ENCODE measurements at regions not wholly inside any gene's neighbourhood (a gene's known extent, or its start where the extent isn't known, plus 50 kb on each side); places are given as distances from the start of the nearest gene placed in this dataset.
"Not testable (repeated sequence)": the region's sequence is repeated elsewhere in the genome, so short reads cannot be mapped to it uniquely, and the experiment has no call there.

- Mint-ChIP-seq H3K27ac (no peak overlapping the region), H3K9me3 (peaks cover 6% of the 10 kb centered on the region), H3K4me3 (no peak overlapping the region), H3K36me3 (ENCODE audit: low read depth) (no peaks in the 10 kb centered on the region), H3K4me1 (ENCODE audit: low read depth) (no peaks in the 10 kb centered on the region), H3K27me3 (no peaks in the 10 kb centered on the region)
- no peak for DNase-seq
Observed at GRCh38 chr11:38538866-38539680, 1941.0 kb upstream of the RAG2 start.

- Mint-ChIP-seq H3K4me1 (ENCODE audit: low read depth) (no peaks in the 10 kb centered on the region), H3K36me3 (ENCODE audit: low read depth) (no peaks in the 10 kb centered on the region), H3K4me3 (no peak overlapping the region), H3K9me3 (peaks cover 25% of the 10 kb centered on the region), H3K27me3 (no peaks in the 10 kb centered on the region), H3K27ac (no peak overlapping the region)
- no peak for DNase-seq
Observed at GRCh38 chr11:38530226-38530625, 1932.2 kb upstream of the RAG2 start.

- Mint-ChIP-seq H3K9me3 (peaks cover 24% of the 10 kb centered on the region), H3K36me3 (ENCODE audit: low read depth) (no peaks in the 10 kb centered on the region)
Observed at GRCh38 chr11:38524945-38525344, 1926.9 kb upstream of the RAG2 start.

GRCh38 chr11:38517991-38518390 lies 1920.0 kb upstream of the RAG2 start:
- Mint-ChIP-seq H3K36me3 (ENCODE audit: low read depth) (no peaks in the 10 kb centered on the region), H3K4me3 (no peak overlapping the region), H3K9me3 (peaks cover 24% of the 10 kb centered on the region), H3K27me3 (no peaks in the 10 kb centered on the region), H3K4me1 (ENCODE audit: low read depth) (no peaks in the 10 kb centered on the region), H3K27ac (no peak overlapping the region)
- no peak for DNase-seq

More at GRCh38 chr11:38524945-38525344, 1926.9 kb upstream of the RAG2 start:
- no peak for DNase-seq
- no peaks in the 10 kb centered on the region for H3K4me1 Mint-ChIP-seq (ENCODE audit: low read depth)
- H3K27ac Mint-ChIP-seq = no peak overlapping the region
- H3K4me3 Mint-ChIP-seq = no peak overlapping the region
- H3K27me3 Mint-ChIP-seq = no peaks in the 10 kb centered on the region

GRCh38 chr11:38512830-38513229 lies 1914.8 kb upstream of the RAG2 start:
- peaks cover 21% of the 10 kb centered on the region for H3K9me3 Mint-ChIP-seq
- H3K27ac Mint-ChIP-seq; H3K27me3 Mint-ChIP-seq; H3K36me3 Mint-ChIP-seq (ENCODE audit: low read depth); DNase-seq; H3K4me3 Mint-ChIP-seq; H3K4me1 Mint-ChIP-seq (ENCODE audit: low read depth): not testable (repeated sequence)

- no peak for DNase-seq
- Mint-ChIP-seq H3K36me3 (ENCODE audit: low read depth) (no peaks in the 10 kb centered on the region), H3K27ac (no peak overlapping the region), H3K4me1 (ENCODE audit: low read depth) (no peaks in the 10 kb centered on the region), H3K27me3 (no peaks in the 10 kb centered on the region), H3K4me3 (no peak overlapping the region), H3K9me3 (peaks cover 15% of the 10 kb centered on the region)
Observed at GRCh38 chr11:38510041-38510440, 1912.0 kb upstream of the RAG2 start.

GRCh38 chr11:38503876-38504275 lies 1905.8 kb upstream of the RAG2 start:
- no peaks in the 10 kb centered on the region for H3K36me3 Mint-ChIP-seq (ENCODE audit: low read depth)
- DNase-seq = no peak
- H3K27me3 Mint-ChIP-seq = no peaks in the 10 kb centered on the region
- H3K9me3 Mint-ChIP-seq = peaks cover 16% of the 10 kb centered on the region
- H3K27ac Mint-ChIP-seq = no peak overlapping the region
- H3K4me3 Mint-ChIP-seq = no peak overlapping the region
- H3K4me1 Mint-ChIP-seq (ENCODE audit: low read depth) = no peaks in the 10 kb centered on the region

- no peaks in the 10 kb centered on the region for H3K4me1 Mint-ChIP-seq (ENCODE audit: low read depth)
- no peak for DNase-seq
- no peak overlapping the region for H3K4me3 Mint-ChIP-seq
- H3K36me3 Mint-ChIP-seq (ENCODE audit: low read depth) = no peaks in the 10 kb centered on the region
- no peaks in the 10 kb centered on the region for H3K27me3 Mint-ChIP-seq
- H3K27ac Mint-ChIP-seq = no peak overlapping the region
- H3K9me3 Mint-ChIP-seq = peaks cover 9% of the 10 kb centered on the region
Observed at GRCh38 chr11:38498721-38499120, 1900.7 kb upstream of the RAG2 start.

- H3K36me3 Mint-ChIP-seq (ENCODE audit: low read depth) = no peaks in the 10 kb centered on the region
Observed at GRCh38 chr11:38491986-38492385, 1894.0 kb upstream of the RAG2 start.

GRCh38 chr11:38481391-38481790 lies 1883.4 kb upstream of the RAG2 start:
- Mint-ChIP-seq H3K4me3 (no peak overlapping the region), H3K36me3 (ENCODE audit: low read depth) (no peaks in the 10 kb centered on the region), H3K9me3 (peaks cover 14% of the 10 kb centered on the region), H3K27me3 (no peaks in the 10 kb centered on the region), H3K4me1 (ENCODE audit: low read depth) (no peaks in the 10 kb centered on the region), H3K27ac (no peak overlapping the region)
- no peak for DNase-seq

More at GRCh38 chr11:38491986-38492385, 1894.0 kb upstream of the RAG2 start:
- Mint-ChIP-seq H3K4me3 (no peak overlapping the region), H3K9me3 (peaks cover 15% of the 10 kb centered on the region), H3K4me1 (ENCODE audit: low read depth) (no peaks in the 10 kb centered on the region), H3K27me3 (no peaks in the 10 kb centered on the region), H3K27ac (no peak overlapping the region)
- DNase-seq = no peak

- Mint-ChIP-seq H3K27me3 (no peaks in the 10 kb centered on the region), H3K4me1 (ENCODE audit: low read depth) (no peaks in the 10 kb centered on the region), H3K9me3 (peaks cover 25% of the 10 kb centered on the region), H3K4me3 (no peak overlapping the region), H3K36me3 (ENCODE audit: low read depth) (no peaks in the 10 kb centered on the region), H3K27ac (no peak overlapping the region)
- DNase-seq = no peak
Observed at GRCh38 chr11:38476808-38477575, 1879.0 kb upstream of the RAG2 start.

- H3K27ac Mint-ChIP-seq = no peak overlapping the region
- H3K27me3 Mint-ChIP-seq = no peaks in the 10 kb centered on the region
- no peak for DNase-seq
- no peaks in the 10 kb centered on the region for H3K36me3 Mint-ChIP-seq (ENCODE audit: low read depth)
- peaks cover 18% of the 10 kb centered on the region for H3K9me3 Mint-ChIP-seq
- no peaks in the 10 kb centered on the region for H3K4me1 Mint-ChIP-seq (ENCODE audit: low read depth)
- H3K4me3 Mint-ChIP-seq = no peak overlapping the region
Observed at GRCh38 chr11:38461751-38462150, 1863.7 kb upstream of the RAG2 start.

- Mint-ChIP-seq H3K27me3 (no peaks in the 10 kb centered on the region), H3K36me3 (ENCODE audit: low read depth) (no peaks in the 10 kb centered on the region), H3K4me3 (no peak overlapping the region), H3K4me1 (ENCODE audit: low read depth) (no peaks in the 10 kb centered on the region), H3K9me3 (peaks cover 16% of the 10 kb centered on the region), H3K27ac (no peak overlapping the region)
- DNase-seq = no peak
Observed at GRCh38 chr11:38460896-38461295, 1862.9 kb upstream of the RAG2 start.

- H3K9me3 Mint-ChIP-seq = peaks cover 12% of the 10 kb centered on the region
- H3K36me3 Mint-ChIP-seq (ENCODE audit: low read depth) = no peaks in the 10 kb centered on the region
- no peaks in the 10 kb centered on the region for H3K27me3 Mint-ChIP-seq
Observed at GRCh38 chr11:38460429-38460828, 1862.4 kb upstream of the RAG2 start.

GRCh38 chr11:38456371-38456770 lies 1858.3 kb upstream of the RAG2 start:
- H3K27ac Mint-ChIP-seq = no peak overlapping the region
- H3K36me3 Mint-ChIP-seq (ENCODE audit: low read depth) = no peaks in the 10 kb centered on the region
- no peak overlapping the region for H3K4me3 Mint-ChIP-seq
- no peak for DNase-seq
- H3K27me3 Mint-ChIP-seq = no peaks in the 10 kb centered on the region
- no peaks in the 10 kb centered on the region for H3K4me1 Mint-ChIP-seq (ENCODE audit: low read depth)
- peaks cover 20% of the 10 kb centered on the region for H3K9me3 Mint-ChIP-seq

More at GRCh38 chr11:38460429-38460828, 1862.4 kb upstream of the RAG2 start:
- Mint-ChIP-seq H3K4me3 (no peak overlapping the region), H3K27ac (no peak overlapping the region), H3K4me1 (ENCODE audit: low read depth) (no peaks in the 10 kb centered on the region)
- DNase-seq = no peak

All from activated T-cell treated with anti-CD3 and anti-CD28 coated beads, Interleukin-2, amount 50 U/mL, for 24 hours (primary cell).